DMS79 (cell line): ENCODE measurements at regions not wholly inside any gene's neighbourhood (a gene's known extent, or its start where the extent isn't known, plus 50 kb on each side); places are given as distances from the start of the nearest gene placed in this dataset.
"Not testable (repeated sequence)": the region's sequence is repeated elsewhere in the genome, so short reads cannot be mapped to it uniquely, and the experiment has no call there.

Experiments
- DNase-seq: peaks from one replicate; lab custom pipeline; 2025; lab: John Stamatoyannopoulos, UW

DNA sequence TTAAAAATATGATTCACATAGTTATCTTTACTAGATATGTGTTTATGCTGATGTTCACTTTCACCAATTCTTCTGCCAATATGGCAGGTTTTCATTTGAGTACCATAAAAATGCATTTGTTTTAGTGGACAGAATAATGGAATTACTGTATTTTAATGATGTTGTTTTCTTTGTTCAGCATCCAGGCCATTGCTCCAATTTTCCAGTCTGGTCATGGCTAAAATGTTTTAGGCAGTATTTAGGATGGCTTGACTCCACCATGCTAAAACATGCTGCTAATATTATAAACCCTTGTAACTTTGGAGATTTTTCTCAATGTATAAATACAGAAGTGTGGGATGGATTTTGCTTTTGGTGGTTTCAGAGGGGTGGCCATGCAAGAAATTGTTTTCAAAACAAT lies 273.0 kb upstream of the RPS23 start:
- DNase-seq = no peak

DNA sequence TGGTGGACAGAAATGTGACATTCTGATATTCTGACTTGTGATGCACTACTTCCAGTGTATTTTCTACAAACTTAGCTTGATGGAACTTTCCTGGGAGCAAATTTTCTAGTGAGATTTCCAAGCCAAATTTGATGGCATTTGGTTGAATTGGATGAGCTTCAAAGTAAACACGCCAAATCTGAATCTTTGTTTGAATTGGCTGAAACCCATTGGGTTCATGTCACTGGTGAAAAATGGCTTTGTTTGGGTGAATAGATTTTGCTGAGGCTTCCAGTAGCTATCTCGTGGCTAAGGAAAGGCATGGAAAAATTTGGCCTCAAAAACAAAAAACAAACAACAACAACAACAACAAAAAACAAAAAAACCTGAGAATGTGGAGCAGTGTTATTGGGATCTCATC lies 271.1 kb upstream of the RPS23 start:
- no peak for DNase-seq

DNA sequence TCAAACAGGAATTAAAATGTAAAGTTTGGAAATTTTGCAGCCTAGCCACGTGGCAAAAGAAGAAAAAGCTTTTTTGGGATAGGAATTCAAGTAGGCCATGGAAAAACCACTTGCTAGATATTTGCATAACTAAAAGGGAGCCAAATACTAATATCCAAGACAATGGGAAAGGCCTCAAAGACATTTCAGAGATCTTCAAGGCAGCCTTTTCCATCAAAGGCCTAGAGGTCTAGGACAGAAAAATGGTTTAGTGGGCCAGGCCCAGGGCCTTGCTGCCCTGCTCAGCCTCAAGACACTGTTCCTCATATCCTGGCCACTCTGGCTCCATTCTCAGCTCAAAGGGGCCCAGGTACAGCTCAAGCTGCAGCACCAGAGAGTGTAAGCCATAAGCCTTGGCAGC lies 265.9 kb upstream of the RPS23 start:
- DNase-seq = no peak

DNA sequence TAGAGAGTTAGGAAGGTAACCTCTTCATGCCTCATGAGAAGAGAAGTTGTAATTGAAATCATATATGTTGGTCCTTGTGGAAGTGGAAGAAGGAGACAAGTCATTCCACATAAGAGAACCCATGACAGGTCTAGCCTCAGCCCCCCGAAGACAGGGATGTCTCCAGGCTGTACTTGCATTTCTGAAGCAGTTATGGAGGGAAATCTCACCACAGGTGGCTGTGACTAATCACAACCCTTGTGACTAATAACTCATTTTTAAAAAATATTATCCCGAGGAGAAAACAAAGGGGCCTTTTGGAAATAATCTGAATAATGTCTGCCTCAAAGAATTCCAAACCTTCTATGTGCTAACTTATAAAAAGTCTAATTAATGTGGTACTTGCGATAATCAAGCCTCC lies 262.1 kb upstream of the RPS23 start:
- no peak for DNase-seq

DNA sequence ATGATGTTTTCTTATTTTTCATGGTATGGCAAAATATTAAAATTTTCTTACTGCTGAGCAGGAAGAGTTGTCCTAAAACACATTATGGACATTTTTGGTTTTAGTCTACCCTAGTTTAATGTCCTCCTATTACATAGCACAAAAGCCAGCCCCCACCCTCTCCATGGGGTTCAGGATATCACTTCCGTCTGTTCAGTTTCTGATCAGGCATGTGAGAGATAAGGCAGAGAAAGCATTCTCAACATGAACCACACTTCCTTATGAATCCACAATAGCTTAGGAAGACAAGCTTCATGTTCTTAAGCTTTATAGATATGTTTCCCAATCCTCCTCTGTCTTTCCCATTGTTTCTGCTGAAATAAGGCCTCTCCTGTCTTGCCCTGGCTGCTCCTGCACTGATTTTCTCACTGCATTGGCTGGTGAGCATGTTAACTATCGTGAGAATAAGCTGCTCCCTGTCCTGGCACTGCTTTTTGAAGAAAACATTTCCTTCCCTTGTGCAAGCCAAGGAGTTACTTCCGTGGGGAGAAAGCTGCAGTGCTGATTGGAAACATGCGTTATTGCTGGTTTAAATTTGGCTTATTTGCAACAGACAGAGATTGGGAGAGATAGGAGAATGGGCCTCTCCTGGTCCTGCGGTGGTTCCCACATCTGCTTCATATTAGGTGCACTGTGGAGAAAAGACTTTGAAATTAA lies 260.3 kb upstream of the RPS23 start:
- DNase-seq = no peak

- no peak for DNase-seq
These were observed 259.6 kb upstream of the RPS23 start for GRCh38 chr5:82537687-82538306.

DNA sequence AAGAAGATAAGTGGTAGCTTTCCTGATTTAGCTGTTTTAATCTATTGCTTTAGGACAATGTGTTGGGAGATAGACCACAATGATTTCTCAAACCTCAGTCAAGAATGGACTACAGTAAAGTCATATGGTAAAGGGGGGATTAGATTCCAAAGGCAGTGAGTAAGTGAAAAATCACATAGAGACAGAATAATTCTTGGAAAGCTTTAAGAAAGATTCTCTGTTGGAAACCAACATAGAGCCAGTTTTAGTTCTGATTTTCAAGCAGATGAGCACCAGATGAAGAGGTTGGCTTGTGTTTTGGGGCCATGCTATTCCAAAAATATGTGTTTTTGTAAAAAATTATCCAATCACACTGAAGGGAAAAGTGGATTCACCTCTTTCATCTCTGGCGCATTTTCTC lies 256.8 kb upstream of the RPS23 start:
- DNase-seq = no peak

DNA sequence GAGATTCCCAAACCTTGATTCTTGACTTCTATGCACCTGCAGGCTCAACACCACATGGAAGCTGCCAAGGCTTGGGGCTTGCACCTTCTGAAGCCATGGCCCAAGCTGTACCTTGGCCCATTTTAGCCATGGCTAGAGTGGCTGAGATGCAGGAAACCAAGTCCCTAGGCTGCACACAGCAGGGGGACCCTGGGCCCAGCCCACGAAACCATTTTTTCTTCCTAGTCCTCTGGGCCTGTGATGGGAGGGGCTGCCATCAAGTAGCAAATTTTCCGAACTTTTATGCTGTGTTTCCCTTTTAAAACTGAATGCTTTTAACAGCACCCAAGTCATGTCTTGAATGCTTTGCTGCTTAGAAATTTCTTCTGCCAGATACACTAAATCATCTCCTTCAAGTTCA lies 253.9 kb upstream of the RPS23 start:
- not testable (repeated sequence) for DNase-seq

DNA sequence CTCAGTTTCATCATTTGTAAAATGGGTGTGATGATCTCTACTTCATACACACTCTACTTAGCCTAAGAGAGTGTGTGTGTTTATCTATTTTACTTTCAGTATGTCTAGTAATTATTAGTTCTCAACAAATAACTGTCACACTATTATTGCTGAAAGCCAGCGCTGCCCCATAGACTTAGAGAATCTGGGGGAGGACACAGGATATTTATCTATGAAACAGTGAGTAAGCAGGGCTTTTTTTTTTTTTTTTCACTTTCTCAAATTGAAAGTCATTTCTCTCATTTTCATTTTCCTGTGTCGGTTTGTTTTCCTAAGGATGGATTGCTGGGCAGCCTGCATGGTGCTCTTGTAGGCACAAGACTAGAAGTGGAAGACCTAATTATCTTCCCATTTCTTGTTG lies 248.4 kb upstream of the RPS23 start:
- DNase-seq = no peak

GRCh38 chr5:82525626-82526025 lies 247.5 kb upstream of the RPS23 start:
- DNase-seq = no peak

GRCh38 chr5:82523633-82524032 lies 245.5 kb upstream of the RPS23 start:
- no peak for DNase-seq

GRCh38 chr5:82522897-82523296 lies 244.7 kb upstream of the RPS23 start:
- DNase-seq = no peak

DNA sequence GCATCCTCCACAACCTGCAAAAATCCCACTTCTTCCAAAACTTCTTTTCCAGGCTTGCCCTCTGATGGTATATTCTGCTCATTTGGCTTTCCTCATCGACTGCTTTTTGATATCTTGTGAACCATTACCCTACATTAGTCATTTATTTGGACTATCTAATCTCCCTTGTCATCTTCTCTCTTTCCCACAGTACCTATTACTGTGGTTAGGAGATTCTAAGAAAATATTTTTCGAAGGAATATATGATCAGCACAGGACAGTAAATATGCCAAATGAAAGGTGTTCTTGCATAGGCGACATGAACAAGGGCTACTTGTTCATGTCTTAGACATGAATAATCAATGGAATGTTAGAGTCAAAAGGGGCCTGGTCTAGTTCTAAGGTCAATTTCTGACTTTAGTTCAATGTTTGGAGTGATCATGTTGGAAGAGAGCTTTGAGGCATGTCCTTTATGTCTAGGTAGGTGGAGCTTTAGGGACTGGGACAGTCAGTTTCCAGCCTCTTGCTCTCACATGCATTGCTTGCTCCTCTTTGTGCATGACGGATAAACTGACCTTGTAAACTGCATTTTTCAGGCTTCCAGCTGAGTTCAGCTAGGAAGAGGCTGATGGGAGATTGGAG lies 243.4 kb upstream of the RPS23 start:
- no peak for DNase-seq

GRCh38 chr5:82519558-82519957 lies 241.4 kb upstream of the RPS23 start:
- DNase-seq = no peak

GRCh38 chr5:82517544-82518075 lies 239.5 kb upstream of the RPS23 start:
- DNase-seq = no peak

DNA sequence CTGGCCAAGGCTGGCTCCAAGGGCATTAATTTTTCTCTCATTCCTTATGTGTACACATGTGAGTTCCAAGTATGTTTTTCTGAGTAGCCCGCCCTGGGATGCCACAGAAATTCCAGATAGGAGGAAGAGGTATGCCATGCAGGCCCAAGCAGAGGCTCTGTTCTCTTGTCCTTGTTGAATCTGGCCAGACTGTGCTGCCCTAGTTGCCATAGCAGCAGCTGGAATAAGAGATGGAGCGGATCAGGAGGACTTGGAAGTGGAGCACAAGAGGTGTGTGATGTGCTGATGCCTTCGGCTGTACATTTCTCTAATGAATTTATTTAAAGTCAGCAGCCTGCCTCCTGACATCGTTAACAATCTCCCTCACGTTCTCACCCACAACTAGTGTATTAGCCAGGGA lies 235.6 kb upstream of the RPS23 start:
- no peak for DNase-seq

DNA sequence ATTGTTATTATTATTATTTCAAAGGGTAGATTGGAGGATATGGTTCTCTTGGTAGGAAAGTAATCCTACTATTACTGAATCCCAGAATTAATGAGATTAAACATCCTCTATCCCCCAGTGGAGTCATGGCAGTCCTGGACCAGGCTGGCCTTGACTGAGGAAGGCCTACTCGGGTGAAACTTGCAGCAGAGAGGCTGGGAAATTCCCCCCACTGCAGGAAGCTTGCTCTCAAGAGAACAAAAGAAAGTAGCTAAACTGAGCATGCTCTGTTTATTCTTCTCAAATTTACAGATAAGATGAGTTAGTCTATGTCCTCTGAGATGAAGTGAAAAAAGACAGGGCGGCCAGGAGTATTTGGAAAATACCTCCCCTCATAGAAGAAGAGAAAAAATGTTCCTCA lies 233.9 kb upstream of the RPS23 start:
- no peak for DNase-seq

GRCh38 chr5:82511134-82511533 lies 233.0 kb upstream of the RPS23 start:
- no peak for DNase-seq

DNA sequence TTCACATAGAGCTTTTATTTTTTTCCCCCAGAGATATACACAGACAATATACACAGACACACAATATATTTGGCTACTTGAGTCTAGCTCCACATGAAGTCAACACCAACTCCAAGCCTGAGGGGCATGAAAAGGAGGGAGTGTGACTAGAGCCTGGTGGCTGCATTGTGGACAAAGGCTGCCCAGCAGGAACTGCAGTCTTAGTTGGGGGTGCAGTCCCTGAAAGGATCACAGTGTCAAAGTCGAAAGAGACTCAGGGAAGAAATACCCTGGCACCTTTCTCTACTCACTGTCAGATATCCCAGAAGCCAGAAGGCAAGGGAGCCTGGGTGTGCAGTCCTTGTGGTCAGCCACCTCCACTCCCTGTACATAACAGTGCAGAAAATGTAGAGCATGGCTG lies 231.6 kb upstream of the RPS23 start:
- DNase-seq = no peak

DNA sequence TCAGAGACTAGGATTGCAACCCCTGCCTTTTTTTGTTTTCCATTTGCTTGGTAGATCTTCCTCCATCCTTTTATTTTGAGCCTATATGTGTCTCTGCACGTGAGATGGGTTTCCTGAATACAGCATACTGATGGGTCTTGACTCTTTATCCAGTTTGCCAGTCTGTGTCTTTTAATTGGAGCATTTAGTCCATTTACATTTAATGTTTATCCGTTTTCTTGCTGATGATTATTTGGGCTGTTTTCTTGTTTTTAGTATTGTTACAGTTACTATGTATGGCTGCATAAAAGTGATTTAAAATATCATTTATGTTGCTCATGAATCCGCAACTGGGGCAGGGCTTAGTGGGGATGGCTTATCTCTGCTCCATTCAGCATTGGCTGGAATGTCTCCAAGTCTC lies 228.2 kb upstream of the RPS23 start:
- DNase-seq = not testable (repeated sequence)

DNA sequence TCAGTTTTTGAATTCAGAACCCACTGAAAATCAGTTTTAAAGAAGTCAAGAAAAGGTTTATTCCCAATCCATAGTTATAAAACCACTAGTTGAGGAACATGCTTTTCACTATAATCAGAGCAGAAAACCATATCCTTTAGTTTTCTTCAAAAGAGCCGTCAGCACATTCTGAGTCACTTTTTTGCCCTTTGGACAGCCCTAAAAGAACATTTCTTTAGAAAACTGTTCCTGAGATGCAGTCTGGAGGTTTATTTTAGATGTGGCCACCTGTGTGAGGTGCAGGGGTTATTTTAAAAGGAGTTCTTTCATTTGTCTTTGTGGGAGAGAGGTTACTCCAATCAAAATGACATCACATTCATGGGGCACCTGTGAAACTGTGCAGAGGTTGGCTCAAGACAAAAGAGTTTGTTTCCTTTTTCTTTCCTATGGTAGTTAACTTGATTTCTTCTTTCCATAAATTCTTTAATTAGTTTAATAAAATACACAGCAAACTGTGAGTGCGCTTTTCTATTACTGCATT lies 221.6 kb upstream of the RPS23 start:
- DNase-seq = no peak

- no peak for DNase-seq
These were observed 219.1 kb upstream of the RPS23 start for GRCh38 chr5:82497242-82497641.

- no peak for DNase-seq
These were observed 216.8 kb upstream of the RPS23 start for GRCh38 chr5:82494942-82495341.
